ENCODE measurements at regions not wholly inside any gene's neighbourhood (a gene's known extent, or its start where the extent isn't known, plus 50 kb on each side); places are given as distances from the start of the nearest gene placed in this dataset.
"Not testable (repeated sequence)": the region's sequence is repeated elsewhere in the genome, so short reads cannot be mapped to it uniquely, and the experiment has no call there.

- Histone ChIP-seq H2AFZ (no peak overlapping the region), H4K20me1 (ENCODE audit: insufficient read depth) (no peaks in the 10 kb centered on the region), H3K36me3 (ENCODE audit: low read depth) (no peaks in the 10 kb centered on the region), H3K9me2 (ENCODE audit: insufficient read depth) (no peaks in the 10 kb centered on the region), H3K9me3 (ENCODE audit: low read depth) (no peaks in the 10 kb centered on the region), H3K4me1 (ENCODE audit: insufficient read depth) (no peaks in the 10 kb centered on the region), H3K4me3 (no peak overlapping the region), H3K27ac (no peak overlapping the region), H3K9ac (no peak overlapping the region), H3K27me3 (replicated peaks; ENCODE audit: insufficient read depth) (no peaks in the 10 kb centered on the region), H3K79me2 (ENCODE audit: insufficient read depth) (no peaks in the 10 kb centered on the region), H3K4me2 (ENCODE audit: unreplicated experiment) (no peak overlapping the region), H3F3A (ENCODE audit: insufficient read depth) (no peaks in the 10 kb centered on the region)
- TF ChIP-seq EZH2phosphoT487 (IDR thresholded peaks at IDR 0.05; ENCODE audit: insufficient read depth, low read depth) = no peak
- no peak for TF ChIP-seq EZH2 (IDR thresholded peaks at IDR 0.05; ENCODE audit: insufficient read depth, poor library complexity, severe bottlenecking)
- 10 to 19% methylated on average over 2 of the region's 2 CpGs for whole genome bisulfite sequencing, 2 experiments (ENCODE audit: low coverage in 1 of 2, low lambda C conversion rate in 2 of 2, missing lambda C conversion rate in 2 of 2)
- no peak for DNase-seq
- in situ Hi-C loops (cut with MboI) = no loop called here
Measured at GRCh38 chr16:7233975-7234374, 98.7 kb upstream of the RBFOX1 start.

- WGBS, 2 experiments (ENCODE audit: low coverage in 1 of 2, low lambda C conversion rate in 2 of 2, missing lambda C conversion rate in 2 of 2) = 21 to 26% methylated on average over 5 of the region's 5 CpGs
- Histone ChIP-seq H3K79me2 (ENCODE audit: insufficient read depth) (no peaks in the 10 kb centered on the region), H3K4me2 (ENCODE audit: unreplicated experiment) (no peak overlapping the region), H3K9ac (no peak overlapping the region), H4K20me1 (ENCODE audit: insufficient read depth) (no peaks in the 10 kb centered on the region), H3K4me1 (ENCODE audit: insufficient read depth) (no peaks in the 10 kb centered on the region), H3K4me3 (no peak overlapping the region), H3K27ac (no peak overlapping the region), H3K9me3 (ENCODE audit: low read depth) (no peaks in the 10 kb centered on the region), H3F3A (ENCODE audit: insufficient read depth) (no peaks in the 10 kb centered on the region), H3K27me3 (replicated peaks; ENCODE audit: insufficient read depth) (no peaks in the 10 kb centered on the region), H3K36me3 (ENCODE audit: low read depth) (no peaks in the 10 kb centered on the region), H3K9me2 (ENCODE audit: insufficient read depth) (no peaks in the 10 kb centered on the region), H2AFZ (no peak overlapping the region)
- DNase-seq = no peak
- TF ChIP-seq EZH2phosphoT487 (IDR thresholded peaks at IDR 0.05; ENCODE audit: insufficient read depth, low read depth) (no peak), EZH2 (IDR thresholded peaks at IDR 0.05; ENCODE audit: insufficient read depth, poor library complexity, severe bottlenecking) (no peak)
- in situ Hi-C loops (cut with MboI) = no loop called here
Measured at GRCh38 chr16:7231762-7232161, 100.9 kb upstream of the RBFOX1 start.

GRCh38 chr16:7229433-7230218, 103.0 kb upstream of the RBFOX1 start:
- H3K79me2 ChIP-seq (ENCODE audit: insufficient read depth); H3K9ac ChIP-seq; H3K4me1 ChIP-seq (ENCODE audit: insufficient read depth); H3K4me2 ChIP-seq (ENCODE audit: unreplicated experiment); H3K9me3 ChIP-seq (ENCODE audit: low read depth); H3K27me3 ChIP-seq (replicated peaks; ENCODE audit: insufficient read depth); H2AFZ ChIP-seq; DNase-seq; H3K36me3 ChIP-seq (ENCODE audit: low read depth); H3F3A ChIP-seq (ENCODE audit: insufficient read depth); H3K4me3 ChIP-seq; H3K9me2 ChIP-seq (ENCODE audit: insufficient read depth); in situ Hi-C loops (cut with MboI); H3K27ac ChIP-seq; H4K20me1 ChIP-seq (ENCODE audit: insufficient read depth): not testable (repeated sequence)
- WGBS, 2 experiments (ENCODE audit: low coverage in 1 of 2, low lambda C conversion rate in 2 of 2, missing lambda C conversion rate in 2 of 2) = 18 to 36% methylated on average over 3 of the region's 3 CpGs

- H3K4me1 ChIP-seq (ENCODE audit: insufficient read depth) = no peaks in the 10 kb centered on the region
- no peaks in the 10 kb centered on the region for H3K27me3 ChIP-seq (replicated peaks; ENCODE audit: insufficient read depth)
- TF ChIP-seq EZH2 (IDR thresholded peaks at IDR 0.05; ENCODE audit: insufficient read depth, poor library complexity, severe bottlenecking) (no peak), EZH2phosphoT487 (IDR thresholded peaks at IDR 0.05; ENCODE audit: insufficient read depth, low read depth) (no peak)
- no peaks in the 10 kb centered on the region for H3K36me3 ChIP-seq (ENCODE audit: low read depth)
- no peak overlapping the region for H2AFZ ChIP-seq
- no peaks in the 10 kb centered on the region for H3K9me2 ChIP-seq (ENCODE audit: insufficient read depth)
- H3K4me3 ChIP-seq = no peak overlapping the region
- H3K9ac ChIP-seq = no peak overlapping the region
- no peaks in the 10 kb centered on the region for H3K9me3 ChIP-seq (ENCODE audit: low read depth)
- no peak overlapping the region for H3K4me2 ChIP-seq (ENCODE audit: unreplicated experiment)
- H3K79me2 ChIP-seq (ENCODE audit: insufficient read depth) = no peaks in the 10 kb centered on the region
- no peaks in the 10 kb centered on the region for H4K20me1 ChIP-seq (ENCODE audit: insufficient read depth)
- WGBS, 2 experiments (ENCODE audit: low coverage in 1 of 2, low lambda C conversion rate in 2 of 2, missing lambda C conversion rate in 2 of 2) = 9 to 20% methylated on average over 12 to 13 of the region's 13 CpGs
- in situ Hi-C loops (cut with MboI) = no loop called here
- H3F3A ChIP-seq (ENCODE audit: insufficient read depth) = no peaks in the 10 kb centered on the region
- H3K27ac ChIP-seq = no peak overlapping the region
- no peak for DNase-seq
Measured at GRCh38 chr16:7227229-7227721, 105.4 kb upstream of the RBFOX1 start.

Measured in GM23248 (cell line).